GM13976 (cell line): ENCODE measurements at regions not wholly inside any gene's neighbourhood (a gene's known extent, or its start where the extent isn't known, plus 50 kb on each side); places are given as distances from the start of the nearest gene placed in this dataset.
"Not testable (repeated sequence)": the region's sequence is repeated elsewhere in the genome, so short reads cannot be mapped to it uniquely, and the experiment has no call there.

Experiments used
- DNase-seq: peaks from one replicate; pipeline ENCODE4 v3.0.0; 2012; ENCODE audit warnings: low spot score
- CTCF ChIP-seq: IDR thresholded peaks from 2 replicates; pipeline ENCODE4 v1.5.1; 2012; ENCODE audit warnings: borderline replicate concordance, mild to moderate bottlenecking; ENCODE audit not compliant: insufficient read depth; ENCODE audit errors: extremely low read depth, missing control alignments, control extremely low read depth
- in situ Hi-C: fragments of 300-500 bp; cut with MboI; formaldehyde crosslinking; loops from one replicate; pipeline ENCODE4 v1.12.0; 2022; ENCODE audit warnings: low sequenced_read_pairs, mixed read lengths, inconsistent platforms; ENCODE audit not compliant: unreplicated experiment

DNA sequence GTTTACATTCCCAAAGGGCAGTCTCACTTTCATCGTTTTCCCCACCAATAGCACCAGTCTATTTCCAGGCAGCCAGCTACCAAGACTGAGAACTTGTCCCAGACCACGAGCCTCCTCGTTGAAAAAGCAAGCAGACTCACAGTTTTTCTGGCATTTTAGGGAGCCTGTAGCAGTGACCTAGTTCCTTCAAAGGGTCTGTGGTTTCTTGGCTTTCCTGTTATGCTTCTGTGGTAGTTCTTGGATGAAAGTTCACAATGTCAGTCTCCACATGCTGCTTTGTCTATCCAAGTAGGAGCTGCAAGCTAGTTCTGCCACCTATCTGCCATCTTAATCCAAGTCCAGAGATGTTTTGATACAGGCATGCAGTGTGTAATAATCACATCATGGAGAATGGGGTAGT is 151.6 kb upstream of the ZC4H2 start:
- in situ Hi-C loops: no loop called here
- DNase-seq: no peak
- no peak for TF ChIP-seq CTCF

DNA sequence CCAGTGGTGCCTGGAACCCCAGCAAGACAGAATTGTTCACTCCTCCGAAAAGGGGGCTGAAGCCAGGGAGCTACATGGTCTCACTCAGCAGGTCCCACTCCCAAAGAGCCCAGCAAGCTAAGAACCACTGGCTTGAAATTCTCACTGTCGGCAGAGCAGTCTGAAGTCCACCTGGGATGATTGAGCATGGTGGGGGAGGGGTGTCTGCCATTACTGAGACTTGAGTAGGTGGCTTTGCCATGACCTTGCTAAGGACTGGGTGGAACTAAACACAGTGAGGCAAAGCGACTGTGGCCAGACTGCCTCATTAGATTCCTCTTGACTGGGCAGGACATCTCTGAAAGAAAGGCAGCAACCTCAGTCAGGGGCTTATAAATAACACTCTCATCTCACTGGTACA is 122.6 kb upstream of the ZC4H2 start:
- DNase-seq: no peak
- TF ChIP-seq CTCF: no peak
- in situ Hi-C loops: no loop called here

GRCh38 chrX:65093658-65094057 is 117.4 kb upstream of the ZC4H2 start:
- no peak for TF ChIP-seq CTCF
- in situ Hi-C loops: no loop called here
- DNase-seq: no peak

DNA sequence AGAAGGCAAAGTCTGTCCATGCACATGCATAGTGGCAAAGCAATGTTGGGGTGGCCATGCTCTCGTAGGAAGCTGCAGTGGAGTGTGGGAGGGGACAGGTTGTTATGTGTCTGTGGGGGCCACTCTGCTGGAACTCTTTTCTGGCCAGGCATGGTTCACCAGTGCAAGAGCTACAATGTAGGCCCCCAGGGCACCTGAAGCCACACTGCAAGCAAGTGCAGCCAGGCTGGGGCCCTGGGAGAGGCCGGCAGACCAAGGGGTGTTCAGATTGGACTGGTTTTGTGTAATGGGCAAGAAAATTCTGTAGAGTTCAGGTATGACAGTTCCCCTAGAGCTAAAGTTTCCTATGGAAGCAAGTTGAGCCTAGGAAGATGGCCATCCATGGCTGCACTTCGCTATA is 97.0 kb upstream of the ZC4H2 start:
- no peak for DNase-seq
- in situ Hi-C loops: no loop called here
- no peak for TF ChIP-seq CTCF

DNA sequence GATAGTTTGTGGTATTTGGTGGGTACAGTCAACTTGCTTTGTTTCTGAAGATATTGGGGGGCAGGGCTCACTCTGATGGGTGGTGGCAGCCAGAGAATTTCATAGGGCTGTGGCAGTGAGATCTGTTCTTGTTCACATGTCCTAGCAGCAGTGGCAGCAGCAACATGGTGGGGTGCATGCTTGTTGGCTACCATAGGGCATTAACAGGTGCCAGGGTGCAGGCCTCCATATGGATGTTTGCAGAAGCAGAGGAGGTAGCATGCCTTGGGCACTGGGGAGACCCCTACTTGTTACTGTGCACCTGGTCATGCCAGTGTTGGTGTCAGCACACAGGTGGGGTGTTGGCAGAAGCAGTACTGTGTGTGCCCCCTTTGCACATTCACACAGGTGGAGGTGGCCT is 96.3 kb upstream of the ZC4H2 start:
- in situ Hi-C loops: no loop called here
- no peak for DNase-seq
- no peak for TF ChIP-seq CTCF

GRCh38 chrX:65058626-65059025 is 82.4 kb upstream of the ZC4H2 start:
- DNase-seq, in situ Hi-C loops: not testable (repeated sequence)

DNA sequence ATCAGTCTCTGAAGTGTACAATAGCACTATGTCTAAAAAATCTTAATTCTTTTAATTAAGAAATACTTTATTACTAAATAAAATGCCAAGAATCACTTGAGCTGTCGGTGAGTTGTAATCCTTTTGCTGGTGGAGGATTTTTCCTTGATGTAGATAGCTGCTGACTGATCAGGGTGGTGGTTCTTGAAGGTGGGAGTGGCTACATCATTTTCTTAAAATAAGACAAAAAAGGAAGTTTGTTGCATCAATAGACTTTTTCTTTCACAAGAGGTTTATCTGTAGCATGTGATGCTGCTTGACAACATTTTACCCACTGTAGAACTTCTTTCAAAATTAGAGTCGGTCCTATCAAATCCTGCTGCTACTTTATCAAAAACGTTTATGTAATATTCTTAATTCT is 68.8 kb upstream of the ZC4H2 start:
- no peak for DNase-seq
- in situ Hi-C loops: no loop called here

More for the DNA sequence above, 68.8 kb upstream of the ZC4H2 start:
- TF ChIP-seq CTCF: no peak
